Epithelial cell of prostate (primary cell): ENCODE measurements at regions not wholly inside any gene's neighbourhood (a gene's known extent, or its start where the extent isn't known, plus 50 kb on each side); places are given as distances from the start of the nearest gene placed in this dataset.

Source experiments
- DNase-seq: peaks from one replicate; pipeline ENCODE4 v3.0.0-alpha.2; 2011; ENCODE audit warnings: low read depth, low spot score
- H3K27ac ChIP-seq: fragments of 450-650 bp; 2 replicates; pipeline ENCODE4 v1.5.1; 2017; ENCODE audit warnings: mild to moderate bottlenecking

GRCh38 chr10:83917537-83918506, 221.5 kb upstream of the GHITM start:
- no peak for DNase-seq

GRCh38 chr10:83919187-83919586, 220.1 kb upstream of the GHITM start:
- no peak overlapping the region for H3K27ac ChIP-seq
- no peak for DNase-seq

More at GRCh38 chr10:83917537-83918506, 221.5 kb upstream of the GHITM start:
- H3K27ac ChIP-seq = no peak overlapping the region

DNA sequence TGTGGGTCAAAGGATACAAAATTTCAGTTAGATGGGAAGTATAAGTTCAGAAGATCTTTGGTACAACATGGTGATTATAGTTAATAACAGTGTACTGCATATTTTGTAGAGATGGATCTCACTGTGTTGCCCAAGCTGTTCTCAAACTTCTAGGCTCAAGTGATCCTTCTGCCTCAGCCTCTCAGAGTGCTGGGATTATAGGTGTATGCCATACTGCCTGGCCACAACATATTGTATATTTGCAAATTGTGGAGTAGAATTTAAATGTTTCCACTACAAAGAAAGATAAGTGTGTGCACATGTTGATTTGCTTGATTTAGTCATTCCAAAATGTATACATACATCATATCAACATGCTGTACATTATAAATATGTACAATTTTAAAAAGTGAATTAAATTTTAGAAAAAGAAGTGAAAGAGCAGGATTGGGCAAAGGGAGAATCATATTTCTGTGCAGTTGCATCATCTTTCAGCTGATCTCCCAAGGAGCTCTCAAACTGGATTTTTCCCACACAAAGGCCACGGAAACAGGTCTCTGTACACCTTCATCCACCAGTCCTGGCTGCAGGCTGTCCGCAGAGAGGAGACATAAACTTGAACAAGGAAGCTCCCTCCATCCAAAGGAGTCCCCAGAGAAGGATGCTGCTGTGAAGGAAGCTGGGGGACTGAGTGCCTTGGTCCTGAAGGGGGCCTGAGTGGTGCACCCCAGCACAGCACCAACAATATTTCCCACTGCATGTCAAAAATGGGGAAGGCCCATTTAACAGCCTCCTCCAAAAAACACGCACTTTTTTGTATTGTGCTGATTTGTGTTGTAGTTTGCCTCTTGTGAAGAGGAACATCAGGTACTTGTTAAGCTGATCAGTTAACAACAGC, 217.1 kb upstream of the GHITM start:
- no peak overlapping the region for H3K27ac ChIP-seq
- no peak for DNase-seq

- H3K27ac ChIP-seq = no peak overlapping the region
- no peak for DNase-seq
Measured at GRCh38 chr10:83925133-83925532, 214.2 kb upstream of the GHITM start.

- H3K27ac ChIP-seq = no peak overlapping the region
- no peak for DNase-seq
Measured at GRCh38 chr10:83926606-83927005, 212.7 kb upstream of the GHITM start.

GRCh38 chr10:83927166-83927565, 212.1 kb upstream of the GHITM start:
- DNase-seq = no peak
- no peak overlapping the region for H3K27ac ChIP-seq

GRCh38 chr10:83929399-83929798, 209.9 kb upstream of the GHITM start:
- DNase-seq = no peak
- H3K27ac ChIP-seq = no peak overlapping the region

GRCh38 chr10:83931669-83932068, 207.6 kb upstream of the GHITM start:
- H3K27ac ChIP-seq = no peak overlapping the region
- no peak for DNase-seq

GRCh38 chr10:83932245-83932644, 207.1 kb upstream of the GHITM start:
- no peak for DNase-seq
- no peak overlapping the region for H3K27ac ChIP-seq

DNA sequence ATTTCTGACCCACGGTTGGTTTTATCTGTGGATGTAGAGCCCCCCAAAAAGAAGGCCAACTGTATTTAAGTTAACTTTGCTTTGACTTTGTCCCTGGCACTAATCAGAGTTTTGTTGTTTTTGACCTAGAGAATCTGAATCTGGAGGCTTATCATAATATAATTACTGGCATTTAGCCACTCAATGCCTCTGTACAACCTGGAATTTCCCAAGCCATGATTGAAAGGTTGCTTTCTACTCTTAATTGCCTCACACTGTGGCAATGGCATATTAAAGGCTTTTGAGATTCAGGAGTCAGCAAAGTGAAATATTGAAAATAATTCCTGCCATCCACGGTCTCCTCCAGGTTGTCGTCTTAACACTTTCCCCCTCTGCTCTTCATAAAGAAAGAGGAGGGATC, 205.2 kb upstream of the GHITM start:
- no peak for DNase-seq
- no peak overlapping the region for H3K27ac ChIP-seq

DNA sequence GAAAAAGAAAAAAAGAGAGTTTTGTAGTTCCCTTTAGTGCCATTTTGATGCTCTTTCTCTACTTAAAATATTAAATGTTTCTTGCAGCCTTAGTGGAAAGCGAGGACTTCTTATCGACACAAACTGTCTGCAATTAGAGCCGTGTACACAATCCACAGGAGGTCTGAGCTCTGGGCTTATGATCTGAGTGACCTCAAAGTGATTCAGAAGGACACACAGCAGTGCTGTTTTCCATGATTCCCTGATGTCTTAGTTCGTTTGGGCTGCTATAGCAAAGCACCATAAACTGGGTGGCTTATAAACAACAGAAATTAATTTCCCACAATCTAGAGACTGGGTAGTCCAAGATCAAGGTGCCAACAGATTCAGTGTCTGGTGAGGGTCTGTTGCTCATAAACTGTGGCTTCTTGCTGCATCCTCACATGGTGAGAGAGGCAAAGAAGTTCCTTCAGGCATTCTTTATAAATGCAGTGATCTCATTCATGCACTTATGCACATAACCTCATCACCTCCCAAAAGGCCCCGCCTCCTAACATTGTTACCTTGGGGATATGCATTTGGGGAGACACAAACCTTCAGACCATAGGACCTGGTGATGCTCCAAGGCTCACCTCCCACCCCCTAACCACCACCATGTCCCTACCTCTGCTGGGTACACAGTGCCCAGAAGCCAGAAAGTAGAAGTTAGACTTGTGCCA, 204.5 kb upstream of the GHITM start:
- H3K27ac ChIP-seq = no peak overlapping the region
- no peak for DNase-seq

GRCh38 chr10:83935339-83935736, 204.0 kb upstream of the GHITM start:
- no peak for DNase-seq
- H3K27ac ChIP-seq = no peak overlapping the region

DNA sequence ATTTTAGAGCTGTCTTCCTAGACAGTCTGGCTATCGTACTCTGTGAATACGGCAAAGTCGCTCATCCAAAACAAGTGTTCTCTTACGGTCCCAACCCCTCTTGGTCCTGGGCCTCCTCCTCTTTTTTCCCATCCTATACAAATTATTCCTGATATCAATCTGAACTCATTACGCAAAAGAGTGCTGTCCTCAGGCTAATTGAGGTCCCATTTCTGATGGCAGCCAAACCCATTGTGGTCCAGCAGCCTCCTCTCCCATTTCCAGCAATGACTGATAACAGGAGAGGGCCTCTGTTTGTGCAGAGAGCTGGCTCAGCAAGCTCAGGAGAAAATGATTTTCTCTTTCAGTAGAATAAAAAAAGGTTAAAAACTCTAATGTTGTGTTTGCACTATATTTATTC, 203.4 kb upstream of the GHITM start:
- DNase-seq = no peak
- H3K27ac ChIP-seq = no peak overlapping the region

DNA sequence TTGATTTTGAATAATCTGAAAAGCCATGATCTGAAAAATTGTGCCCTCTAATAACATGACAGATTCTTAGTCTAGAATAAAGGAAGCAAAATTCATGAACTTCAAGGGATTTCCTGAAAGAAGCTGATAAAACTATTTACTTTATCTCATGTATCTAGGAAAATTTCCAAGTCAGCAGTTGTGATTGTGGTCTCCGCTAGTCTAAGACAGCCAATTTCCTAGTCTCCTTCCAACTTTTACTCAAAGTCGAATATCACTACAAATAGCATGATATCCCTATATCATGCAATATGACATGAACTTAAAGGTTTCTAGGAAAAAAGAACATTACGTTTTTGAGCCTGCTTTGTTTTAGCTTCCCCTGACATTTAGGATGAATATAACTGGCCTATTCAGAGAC, 202.1 kb upstream of the GHITM start:
- no peak overlapping the region for H3K27ac ChIP-seq
- DNase-seq = no peak

- no peak overlapping the region for H3K27ac ChIP-seq
Measured at GRCh38 chr10:83937826-83938225, 201.5 kb upstream of the GHITM start.

GRCh38 chr10:83941189-83941588, 198.1 kb upstream of the GHITM start:
- no peak for DNase-seq
- H3K27ac ChIP-seq = no peak overlapping the region

More at GRCh38 chr10:83937826-83938225, 201.5 kb upstream of the GHITM start:
- no peak for DNase-seq

DNA sequence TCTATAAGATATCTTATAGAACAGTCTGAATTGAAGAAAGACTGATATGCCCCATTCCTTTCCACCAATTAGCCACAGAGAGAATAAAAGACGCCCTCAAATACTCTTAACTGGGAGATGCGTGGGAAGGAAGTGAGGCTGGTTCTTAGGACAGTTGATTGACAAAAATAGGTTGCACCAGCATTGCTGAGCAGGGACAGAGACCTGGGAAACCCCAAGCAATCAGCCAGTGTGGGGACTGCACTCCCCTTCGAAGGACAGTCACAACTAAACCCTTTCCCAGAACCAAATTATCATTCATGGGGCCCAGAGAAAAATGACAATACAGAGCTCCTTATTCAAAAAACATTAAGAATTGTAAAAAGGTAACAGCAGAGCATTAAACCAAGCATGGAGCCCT, 196.9 kb upstream of the GHITM start:
- no peak overlapping the region for H3K27ac ChIP-seq
- no peak for DNase-seq

GRCh38 chr10:83943049-83943448, 196.3 kb upstream of the GHITM start:
- no peak overlapping the region for H3K27ac ChIP-seq
- DNase-seq = no peak

DNA sequence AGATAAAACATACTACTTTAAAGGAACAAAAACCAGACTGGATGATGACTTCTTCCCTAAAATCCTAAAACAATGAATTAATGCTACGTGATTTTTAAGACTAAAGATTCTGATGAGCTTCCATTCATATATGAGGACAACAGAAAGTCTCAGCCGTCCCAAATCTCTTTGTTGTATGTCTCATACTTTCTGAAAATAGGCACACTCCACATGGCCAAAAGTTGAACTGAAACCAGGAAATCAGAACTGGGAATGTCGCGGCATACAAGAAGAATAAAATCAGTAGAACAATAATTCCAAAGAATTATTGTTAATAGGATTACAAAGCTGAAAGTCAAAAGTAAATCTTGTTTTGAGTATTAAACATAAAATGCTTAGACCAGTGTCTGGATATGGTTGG, 195.4 kb upstream of the GHITM start:
- H3K27ac ChIP-seq = no peak overlapping the region
- no peak for DNase-seq

- no peak for DNase-seq
- no peak overlapping the region for H3K27ac ChIP-seq
Measured at GRCh38 chr10:83945982-83946718, 193.2 kb upstream of the GHITM start.
